ENCODE measurements at regions not wholly inside any gene's neighbourhood (a gene's known extent, or its start where the extent isn't known, plus 50 kb on each side); places are given as distances from the start of the nearest gene placed in this dataset.

- TF ChIP-seq ZNF8 (CRISPR knock-in tag; IDR thresholded peaks at IDR 0.05), result no peak
- TF ChIP-seq ISL1 (CRISPR knock-in tag; IDR thresholded peaks at IDR 0.05), result no peak
- no peak for TF ChIP-seq CSDC2 (CRISPR knock-in tag; IDR thresholded peaks at IDR 0.05)
- no peak for TF ChIP-seq ZFP30 (CRISPR knock-in tag; IDR thresholded peaks at IDR 0.05)
- TF ChIP-seq SNAI2 (CRISPR knock-in tag; IDR thresholded peaks at IDR 0.05), result no peak
Measured at GRCh38 chr9:91155746-91156376, 205.9 kb downstream of the AUH start.
